SK-N-MC (cell line): ENCODE measurements at regions not wholly inside any gene's neighbourhood (a gene's known extent, or its start where the extent isn't known, plus 50 kb on each side); places are given as distances from the start of the nearest gene placed in this dataset.

Experiments used
- EZH2 ChIP-seq: fragments of 200-600 bp; sonication (generic); IDR thresholded peaks from one replicate; pipeline ENCODE4 v1.6.1; 2017; ENCODE audit warnings: antibody characterized with exemption
- POLR2AphosphoS5 ChIP-seq: IDR thresholded peaks from 2 replicates; pipeline ENCODE4 v1.6.1; 2012; ENCODE audit warnings: mild to moderate bottlenecking, low read depth, low read length, borderline replicate concordance

DNA sequence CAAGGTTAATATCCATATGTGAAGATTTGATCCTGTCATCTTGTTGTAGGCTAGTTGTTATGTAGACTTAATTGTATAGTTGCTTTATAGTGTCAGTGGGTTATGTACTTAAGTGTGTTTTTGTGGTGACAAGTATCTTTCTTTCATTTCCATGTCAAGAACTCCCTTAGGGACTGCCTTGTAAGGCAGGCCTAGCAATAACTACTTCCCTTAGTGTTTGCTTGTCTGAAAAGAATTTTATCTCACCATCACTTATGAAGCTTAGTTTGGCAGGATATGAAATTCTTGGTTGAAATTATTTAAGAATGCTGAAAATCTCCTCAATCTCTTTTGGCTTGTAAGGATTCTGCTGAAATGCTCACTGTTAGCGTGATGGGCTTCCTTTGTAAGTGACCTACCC is 467.6 kb downstream of the CDH2 start:
- TF ChIP-seq EZH2 = no peak
- TF ChIP-seq POLR2AphosphoS5 = no peak
